ENCODE measurements at regions not wholly inside any gene's neighbourhood (a gene's known extent, or its start where the extent isn't known, plus 50 kb on each side); places are given as distances from the start of the nearest gene placed in this dataset.
"Not testable (repeated sequence)": the region's sequence is repeated elsewhere in the genome, so short reads cannot be mapped to it uniquely, and the experiment has no call there.

- Histone ChIP-seq H2AFZ (no peak overlapping the region), H3K9me3 (ENCODE audit: low read depth) (no peaks in the 10 kb centered on the region), H4K20me1 (ENCODE audit: insufficient read depth, poor library complexity, severe bottlenecking) (no peaks in the 10 kb centered on the region), H3K36me3 (replicated peaks; ENCODE audit: insufficient read depth, low read depth) (no peaks in the 10 kb centered on the region), H3K27me3 (no peaks in the 10 kb centered on the region), H3K27ac (no peak overlapping the region), H3K79me2 (no peaks in the 10 kb centered on the region), H3K4me2 (no peak overlapping the region), H3K4me1 (ENCODE audit: insufficient read depth) (no peaks in the 10 kb centered on the region), H3K9me2 (replicated peaks; ENCODE audit: insufficient read depth) (no peaks in the 10 kb centered on the region), H3K4me3 (no peak overlapping the region)
- 33% methylated on average over 1 of the region's 1 CpG for WGBS (ENCODE audit: low lambda C conversion rate, missing lambda C conversion rate)
- no peak for TF ChIP-seq EZH2 (IDR thresholded peaks at IDR 0.05; ENCODE audit: borderline replicate concordance)
- TF ChIP-seq, protein P1, sequence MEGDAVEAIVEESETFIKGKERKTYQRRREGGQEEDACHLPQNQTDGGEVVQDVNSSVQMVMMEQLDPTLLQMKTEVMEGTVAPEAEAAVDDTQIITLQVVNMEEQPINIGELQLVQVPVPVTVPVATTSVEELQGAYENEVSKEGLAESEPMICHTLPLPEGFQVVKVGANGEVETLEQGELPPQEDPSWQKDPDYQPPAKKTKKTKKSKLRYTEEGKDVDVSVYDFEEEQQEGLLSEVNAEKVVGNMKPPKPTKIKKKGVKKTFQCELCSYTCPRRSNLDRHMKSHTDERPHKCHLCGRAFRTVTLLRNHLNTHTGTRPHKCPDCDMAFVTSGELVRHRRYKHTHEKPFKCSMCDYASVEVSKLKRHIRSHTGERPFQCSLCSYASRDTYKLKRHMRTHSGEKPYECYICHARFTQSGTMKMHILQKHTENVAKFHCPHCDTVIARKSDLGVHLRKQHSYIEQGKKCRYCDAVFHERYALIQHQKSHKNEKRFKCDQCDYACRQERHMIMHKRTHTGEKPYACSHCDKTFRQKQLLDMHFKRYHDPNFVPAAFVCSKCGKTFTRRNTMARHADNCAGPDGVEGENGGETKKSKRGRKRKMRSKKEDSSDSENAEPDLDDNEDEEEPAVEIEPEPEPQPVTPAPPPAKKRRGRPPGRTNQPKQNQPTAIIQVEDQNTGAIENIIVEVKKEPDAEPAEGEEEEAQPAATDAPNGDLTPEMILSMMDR (IDR thresholded peaks at IDR 0.05; ENCODE audit: poor library complexity) = no peak
- no peak for TF ChIP-seq EZH2phosphoT487 (IDR thresholded peaks at IDR 0.05; ENCODE audit: low read depth, severe bottlenecking, unreplicated experiment)
- no peak for DNase-seq (ENCODE audit: low spot score)
Observed at GRCh38 chr9:90523958-90524357, 118.7 kb downstream of the DIRAS2 start.

GRCh38 chr9:90526386-90526785 is 116.2 kb downstream of the DIRAS2 start:
- no peaks in the 10 kb centered on the region for H3K36me3 ChIP-seq (replicated peaks; ENCODE audit: insufficient read depth, low read depth)
- H2AFZ ChIP-seq = no peak overlapping the region
- H3K4me2 ChIP-seq = no peak overlapping the region
- H3K9me3 ChIP-seq (ENCODE audit: low read depth) = no peaks in the 10 kb centered on the region
- H3K79me2 ChIP-seq = no peaks in the 10 kb centered on the region
- DNase-seq (ENCODE audit: low spot score) = no peak
- H3K4me1 ChIP-seq (ENCODE audit: insufficient read depth) = no peaks in the 10 kb centered on the region
- no peaks in the 10 kb centered on the region for H4K20me1 ChIP-seq (ENCODE audit: insufficient read depth, poor library complexity, severe bottlenecking)
- H3K27me3 ChIP-seq = no peaks in the 10 kb centered on the region
- no peak overlapping the region for H3K27ac ChIP-seq
- TF ChIP-seq, protein P1 (IDR thresholded peaks at IDR 0.05; ENCODE audit: poor library complexity) = no peak
- TF ChIP-seq EZH2phosphoT487 (IDR thresholded peaks at IDR 0.05; ENCODE audit: low read depth, severe bottlenecking, unreplicated experiment) (no peak), EZH2 (IDR thresholded peaks at IDR 0.05; ENCODE audit: borderline replicate concordance) (no peak)
- H3K4me3 ChIP-seq = no peak overlapping the region
- H3K9me2 ChIP-seq (replicated peaks; ENCODE audit: insufficient read depth) = no peaks in the 10 kb centered on the region

GRCh38 chr9:90536094-90536493 is 106.5 kb downstream of the DIRAS2 start:
- not testable (repeated sequence) for H3K79me2 ChIP-seq
- 80% methylated on average over 4 of the region's 4 CpGs for WGBS (ENCODE audit: low lambda C conversion rate, missing lambda C conversion rate)

GRCh38 chr9:90538566-90538965 is 104.1 kb downstream of the DIRAS2 start:
- Histone ChIP-seq H3K9me2 (replicated peaks; ENCODE audit: insufficient read depth) (no peaks in the 10 kb centered on the region), H2AFZ (no peak overlapping the region), H3K36me3 (replicated peaks; ENCODE audit: insufficient read depth, low read depth) (no peaks in the 10 kb centered on the region), H3K27ac (no peak overlapping the region), H4K20me1 (ENCODE audit: insufficient read depth, poor library complexity, severe bottlenecking) (no peaks in the 10 kb centered on the region), H3K4me1 (ENCODE audit: insufficient read depth) (no peaks in the 10 kb centered on the region), H3K4me2 (no peak overlapping the region), H3K79me2 (no peaks in the 10 kb centered on the region), H3K4me3 (no peak overlapping the region), H3K9me3 (ENCODE audit: low read depth) (no peaks in the 10 kb centered on the region), H3K27me3 (no peaks in the 10 kb centered on the region)
- WGBS (ENCODE audit: low lambda C conversion rate, missing lambda C conversion rate) = 89% methylated on average over 4 of the region's 4 CpGs
- TF ChIP-seq, protein P1 (IDR thresholded peaks at IDR 0.05; ENCODE audit: poor library complexity) = no peak
- TF ChIP-seq EZH2 (IDR thresholded peaks at IDR 0.05; ENCODE audit: borderline replicate concordance) (no peak), EZH2phosphoT487 (IDR thresholded peaks at IDR 0.05; ENCODE audit: low read depth, severe bottlenecking, unreplicated experiment) (no peak)
- no peak for DNase-seq (ENCODE audit: low spot score)

More at GRCh38 chr9:90536094-90536493, 106.5 kb downstream of the DIRAS2 start:
- not testable (repeated sequence) for H3K36me3 ChIP-seq (replicated peaks; ENCODE audit: insufficient read depth, low read depth); H3K4me1 ChIP-seq (ENCODE audit: insufficient read depth); H3K27ac ChIP-seq; H3K9me3 ChIP-seq (ENCODE audit: low read depth); DNase-seq (ENCODE audit: low spot score); H3K27me3 ChIP-seq; H3K9me2 ChIP-seq (replicated peaks; ENCODE audit: insufficient read depth); H3K4me2 ChIP-seq; H3K4me3 ChIP-seq; H2AFZ ChIP-seq; H4K20me1 ChIP-seq (ENCODE audit: insufficient read depth, poor library complexity, severe bottlenecking)

Data from hepatocyte (in vitro differentiated cells).